Endothelial cell of umbilical vein (primary cell): ENCODE measurements at regions not wholly inside any gene's neighbourhood (a gene's known extent, or its start where the extent isn't known, plus 50 kb on each side); places are given as distances from the start of the nearest gene placed in this dataset.

ENCODE experiments used
- BruUV-seq: library from RNA; stranded (reverse); fragments of 400-500 nt; replicated peaks from 2 replicates; lab custom pipeline; 2021; lab: Mats Ljungman, UMichigan
- CTCF ChIA-PET: fragments of 300-600, 350-600 bp; sonication (Branson Sonifier 250); formaldehyde crosslinking; loops from one replicate; lab custom pipeline; 2021; ENCODE audit warnings: antibody characterized with exemption, inconsistent platforms; lab: Charles Lee
- POLR2A ChIA-PET: fragments of 300-600, 350-600 bp; sonication (Branson Sonifier 250); formaldehyde crosslinking; loops from one replicate; lab custom pipeline; 2021; ENCODE audit warnings: antibody characterized with exemption, inconsistent platforms; lab: Charles Lee
- DNase-seq: peaks from one replicate; pipeline ENCODE4 v3.0.0-alpha.2; 2011; ENCODE audit warnings: low read depth, low spot score
- FAIRE-seq: peaks from 2 replicates; lab custom pipeline; 2011; peaks lifted over from hg19 to GRCh38; lab: Jason Lieb, UNC
- H2AFZ ChIP-seq: 2 replicates; pipeline ENCODE4 v1.6.0; 2012; ENCODE audit warnings: low read depth, low read length, control low read depth, inconsistent platforms
- H3K27ac ChIP-seq: 2 replicates; pipeline ENCODE4 v1.5.1; 2011; ENCODE audit warnings: low read depth, mild to moderate bottlenecking, control low read depth, low read length, moderate library complexity; ENCODE audit not compliant: insufficient read depth
- H3K27me3 ChIP-seq, 2 experiments: 2 replicates each; pipeline versions ENCODE4 v1.6.0 to v1.6.1; 2011; ENCODE audit warnings: low read length in 2 of 2, mixed read lengths in 1 of 2; ENCODE audit not compliant: control insufficient read depth in 2 of 2, insufficient read depth in 2 of 2
- H3K36me3 ChIP-seq, 2 experiments: 2 replicates in 1 of 2; 3 replicates in 1 of 2; pipeline ENCODE4 v1.5.1; 2011; ENCODE audit warnings: low read length in 2 of 2, mild to moderate bottlenecking in 1 of 2, moderate library complexity in 1 of 2; ENCODE audit not compliant: control insufficient read depth in 2 of 2, insufficient read depth in 2 of 2; ENCODE audit errors: extremely low read depth in 1 of 2
- H3K4me1 ChIP-seq: 3 replicates; pipeline ENCODE4 v1.5.1; 2011; ENCODE audit warnings: mild to moderate bottlenecking, low read length; ENCODE audit not compliant: control insufficient read depth, insufficient read depth; ENCODE audit errors: extremely low read depth
- H3K4me2 ChIP-seq: 2 replicates; pipeline ENCODE4 v1.6.1; 2011; ENCODE audit warnings: low read length, control low read depth, mixed read lengths; ENCODE audit not compliant: insufficient read depth
- H3K4me3 ChIP-seq, 3 experiments: fragments of 200-600 bp in 1 of 3; sonication (generic), shearing (Covaris generic) in 1 of 3; replicated peaks in 1 of 3; 2 replicates each; pipeline ENCODE4 v1.5.1; 2011 to 2016; ENCODE audit warnings: control low read depth in 3 of 3, low read length in 3 of 3, mild to moderate bottlenecking in 2 of 3, inconsistent platforms in 1 of 3, low read depth in 1 of 3, moderate library complexity in 1 of 3; ENCODE audit not compliant: insufficient read depth in 1 of 3
- H3K79me2 ChIP-seq: 2 replicates; pipeline ENCODE4 v1.6.0; 2012; ENCODE audit warnings: low read length, inconsistent platforms; ENCODE audit not compliant: control insufficient read depth, insufficient read depth
- H3K9ac ChIP-seq: replicated peaks from 2 replicates; pipeline ENCODE3; 2011; ENCODE audit warnings: low read length, control low read depth; ENCODE audit not compliant: insufficient read depth; ENCODE audit errors: extremely low read depth
- H3K9me1 ChIP-seq: replicated peaks from 3 replicates; pipeline ENCODE4 v1.6.0; 2011; ENCODE audit warnings: mild to moderate bottlenecking, low read length; ENCODE audit not compliant: control insufficient read depth, insufficient read depth; ENCODE audit errors: extremely low read depth
- H3K9me3 ChIP-seq: replicated peaks from 2 replicates; pipeline ENCODE4 v1.5.1; 2012; ENCODE audit warnings: low read length, inconsistent platforms; ENCODE audit not compliant: control insufficient read depth, insufficient read depth
- H4K20me1 ChIP-seq: replicated peaks from 2 replicates; pipeline ENCODE3; 2011; ENCODE audit warnings: mild to moderate bottlenecking, low read length; ENCODE audit not compliant: control insufficient read depth, insufficient read depth; ENCODE audit errors: extremely low read depth
- EZH2 ChIP-seq: IDR thresholded peaks from 2 replicates; pipeline ENCODE4 v1.6.1; 2012; ENCODE audit warnings: borderline replicate concordance, low read depth, mild to moderate bottlenecking, moderate library complexity, low read length, inconsistent platforms; ENCODE audit not compliant: severe bottlenecking
- FOS ChIP-seq: IDR thresholded peaks from 2 replicates; pipeline ENCODE4 v1.6.1; 2011; ENCODE audit warnings: mild to moderate bottlenecking, low read length, moderate library complexity, borderline replicate concordance; ENCODE audit not compliant: insufficient read depth
- GATA2 ChIP-seq: IDR thresholded peaks from 2 replicates; pipeline ENCODE4 v1.7.0; 2011; ENCODE audit warnings: low read depth, mild to moderate bottlenecking, moderate library complexity, mixed read lengths, low read length; ENCODE audit not compliant: insufficient read length, insufficient read depth
- JUN ChIP-seq: IDR thresholded peaks from 2 replicates; pipeline ENCODE4 v1.6.1; 2011; ENCODE audit warnings: borderline replicate concordance, low read depth; ENCODE audit not compliant: insufficient read length, insufficient read depth
- MAX ChIP-seq: IDR thresholded peaks from 2 replicates; pipeline ENCODE4 v1.6.1; 2011; ENCODE audit not compliant: insufficient read depth, insufficient read length
- MYC ChIP-seq: IDR thresholded peaks from one replicate; pipeline ENCODE4 v1.6.1; 2011; ENCODE audit warnings: mild to moderate bottlenecking, low read depth, low read length
- POLR2A ChIP-seq: IDR thresholded peaks from 2 replicates; pipeline ENCODE4 v1.6.1; 2012; ENCODE audit warnings: low read depth, mild to moderate bottlenecking, control low read depth, low read length
- POLR2AphosphoS5 ChIP-seq: IDR thresholded peaks from 2 replicates; pipeline ENCODE4 v1.6.1; 2012; ENCODE audit warnings: low read depth, mild to moderate bottlenecking, control low read depth, low read length, moderate library complexity; ENCODE audit not compliant: insufficient read depth
- dilution Hi-C: fragments of 300-500 bp; cut with MboI; formaldehyde crosslinking; loops from one replicate; pipeline ENCODE4 v1.15.0; 2019; ENCODE audit warnings: low sequenced_read_pairs; ENCODE audit not compliant: extremely low pct_ligation_motif_present
- intact Hi-C: fragments of 100-400 bp; cut with micrococcal nuclease; formaldehyde crosslinking; loops from one replicate; pipeline ENCODE4 v1.10.0; 2022
- TF ChIP-seq, protein P1 (sequence below), 2 donors: IDR thresholded peaks; 1 replicate in 1 of 2; 2 replicates in 1 of 2; pipeline ENCODE4 v1.5.1; 2011; ENCODE audit warnings: low read length in 2 of 2, mild to moderate bottlenecking in 2 of 2, moderate library complexity in 2 of 2, control low read depth in 1 of 2, inconsistent platforms in 1 of 2, low read depth in 1 of 2; ENCODE audit not compliant: insufficient read depth in 1 of 2; ENCODE audit errors: extremely low read depth in 1 of 2

- Histone ChIP-seq H3K27ac (no peak overlapping the region), H3K9ac (no peak overlapping the region), H3K36me3 (no peaks in the 10 kb centered on the region), H3K4me3 (no peak overlapping the region), H3K79me2 (no peaks in the 10 kb centered on the region), H3K9me1 (no peaks in the 10 kb centered on the region), H3K9me3 (no peaks in the 10 kb centered on the region), H3K27me3 (no peaks in the 10 kb centered on the region), H4K20me1 (no peaks in the 10 kb centered on the region), H2AFZ (no peak overlapping the region), H3K4me2 (no peak overlapping the region), H3K4me1 (no peaks in the 10 kb centered on the region)
- intact Hi-C loops (no loop called here), dilution Hi-C loops (no loop called here)
- BruUV-seq = no TSS peak
- CTCF ChIA-PET = no interaction called here
- FAIRE-seq = no peak
- no peak for DNase-seq
- no peak for TF ChIP-seq POLR2AphosphoS5
- no peak for TF ChIP-seq MAX
- no peak for TF ChIP-seq GATA2
- TF ChIP-seq JUN = no peak
- TF ChIP-seq, protein P1, sequence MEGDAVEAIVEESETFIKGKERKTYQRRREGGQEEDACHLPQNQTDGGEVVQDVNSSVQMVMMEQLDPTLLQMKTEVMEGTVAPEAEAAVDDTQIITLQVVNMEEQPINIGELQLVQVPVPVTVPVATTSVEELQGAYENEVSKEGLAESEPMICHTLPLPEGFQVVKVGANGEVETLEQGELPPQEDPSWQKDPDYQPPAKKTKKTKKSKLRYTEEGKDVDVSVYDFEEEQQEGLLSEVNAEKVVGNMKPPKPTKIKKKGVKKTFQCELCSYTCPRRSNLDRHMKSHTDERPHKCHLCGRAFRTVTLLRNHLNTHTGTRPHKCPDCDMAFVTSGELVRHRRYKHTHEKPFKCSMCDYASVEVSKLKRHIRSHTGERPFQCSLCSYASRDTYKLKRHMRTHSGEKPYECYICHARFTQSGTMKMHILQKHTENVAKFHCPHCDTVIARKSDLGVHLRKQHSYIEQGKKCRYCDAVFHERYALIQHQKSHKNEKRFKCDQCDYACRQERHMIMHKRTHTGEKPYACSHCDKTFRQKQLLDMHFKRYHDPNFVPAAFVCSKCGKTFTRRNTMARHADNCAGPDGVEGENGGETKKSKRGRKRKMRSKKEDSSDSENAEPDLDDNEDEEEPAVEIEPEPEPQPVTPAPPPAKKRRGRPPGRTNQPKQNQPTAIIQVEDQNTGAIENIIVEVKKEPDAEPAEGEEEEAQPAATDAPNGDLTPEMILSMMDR (IDR thresholded peaks at IDR 0.05; ENCODE audit: extremely low read depth in 1 of 2, insufficient read depth in 1 of 2, low read depth in 1 of 2, low read length in 2 of 2) = no peak
- no peak for TF ChIP-seq FOS
- TF ChIP-seq POLR2A = no peak
- TF ChIP-seq EZH2 = no peak
- no peak for TF ChIP-seq MYC
- POLR2A ChIA-PET = no interaction called here
Measured at GRCh38 chr4:13294961-13295605, 189.1 kb downstream of the RAB28 start.
